ENCODE measurements at regions not wholly inside any gene's neighbourhood (a gene's known extent, or its start where the extent isn't known, plus 50 kb on each side); places are given as distances from the start of the nearest gene placed in this dataset.

DNA sequence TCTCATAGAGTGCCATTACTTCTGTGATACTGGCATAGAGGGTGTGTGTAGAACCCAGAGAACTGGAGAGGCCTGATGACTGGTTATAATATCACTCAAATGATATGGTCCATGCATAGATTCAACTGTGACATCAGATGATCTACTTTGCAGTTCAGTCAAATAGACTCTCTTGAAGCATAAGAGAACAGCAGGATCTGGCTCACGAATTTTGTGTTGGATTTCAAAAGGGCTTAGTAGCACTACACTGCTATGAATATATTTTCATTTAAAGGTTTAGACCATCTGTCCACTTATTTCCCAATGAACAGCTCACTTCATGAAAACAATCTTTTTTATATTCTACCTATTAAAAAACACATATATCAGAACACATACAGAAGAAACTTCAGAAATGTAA is 119.7 kb downstream of the KIF2B start:
- no peaks in the 10 kb centered on the region for H3K4me1 Mint-ChIP-seq (ENCODE audit: low read depth)
- H3K36me3 Mint-ChIP-seq (ENCODE audit: low read depth): no peaks in the 10 kb centered on the region
- DNase-seq (ENCODE audit: low spot score): no peak
- H3K27me3 Mint-ChIP-seq (ENCODE audit: low read depth): no peaks in the 10 kb centered on the region
- H3K4me3 Mint-ChIP-seq (ENCODE audit: low read depth): no peak overlapping the region
- H3K9me3 Mint-ChIP-seq: peaks cover 44% of the 10 kb centered on the region
- intact Hi-C loops (cut with micrococcal nuclease): no loop called here
- H3K27ac Mint-ChIP-seq: no peak overlapping the region

DNA sequence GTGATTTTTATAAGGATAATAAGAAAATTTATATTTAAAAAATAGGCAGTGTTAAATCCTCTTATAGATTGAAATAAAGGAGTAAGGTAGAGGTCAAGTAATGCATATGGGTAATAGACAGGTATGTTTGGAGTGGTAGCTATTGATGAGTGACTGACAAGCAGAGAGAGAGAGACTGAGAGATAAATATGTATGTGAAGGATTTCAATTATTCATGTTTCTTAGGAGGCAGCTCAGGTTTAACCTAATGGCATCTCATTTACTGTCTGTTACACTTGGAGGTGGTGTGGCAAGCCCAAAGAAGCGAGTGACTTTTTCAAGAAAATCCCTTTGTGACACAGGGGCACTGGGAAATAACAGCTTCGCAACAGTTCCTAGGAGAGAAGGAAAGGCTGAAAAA is 120.2 kb downstream of the KIF2B start:
- intact Hi-C loops (cut with micrococcal nuclease): no loop called here
- H3K4me1 Mint-ChIP-seq (ENCODE audit: low read depth): no peaks in the 10 kb centered on the region
- no peak for DNase-seq (ENCODE audit: low spot score)
- no peak overlapping the region for H3K4me3 Mint-ChIP-seq (ENCODE audit: low read depth)
- no peak overlapping the region for H3K27ac Mint-ChIP-seq
- no peaks in the 10 kb centered on the region for H3K36me3 Mint-ChIP-seq (ENCODE audit: low read depth)
- H3K9me3 Mint-ChIP-seq: peaks cover 40% of the 10 kb centered on the region
- no peaks in the 10 kb centered on the region for H3K27me3 Mint-ChIP-seq (ENCODE audit: low read depth)

DNA sequence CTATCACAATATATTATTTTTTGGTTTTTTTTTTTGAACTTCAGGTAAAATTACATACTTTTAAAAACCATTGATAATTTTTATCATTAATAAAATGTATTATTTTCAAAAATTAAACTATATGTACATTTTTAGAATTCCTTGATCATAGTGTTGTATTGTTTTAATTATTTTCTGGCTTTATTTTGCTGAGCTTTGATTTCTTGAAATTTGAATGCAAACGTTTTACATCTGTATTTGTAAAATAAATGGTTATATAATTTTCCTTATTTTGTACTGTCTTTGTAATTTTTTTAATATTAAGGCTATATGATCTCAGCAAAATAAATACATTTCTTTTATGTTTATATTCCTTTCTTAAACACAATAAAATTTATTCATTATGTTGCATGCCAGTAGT is 125.6 kb downstream of the KIF2B start:
- Mint-ChIP-seq H3K27ac (no peak overlapping the region), H3K36me3 (ENCODE audit: low read depth) (no peaks in the 10 kb centered on the region), H3K4me1 (ENCODE audit: low read depth) (no peaks in the 10 kb centered on the region), H3K4me3 (ENCODE audit: low read depth) (no peak overlapping the region), H3K9me3 (peaks cover 50% of the 10 kb centered on the region), H3K27me3 (ENCODE audit: low read depth) (no peaks in the 10 kb centered on the region)
- intact Hi-C loops (cut with micrococcal nuclease): no loop called here
- DNase-seq (ENCODE audit: low spot score): no peak

DNA sequence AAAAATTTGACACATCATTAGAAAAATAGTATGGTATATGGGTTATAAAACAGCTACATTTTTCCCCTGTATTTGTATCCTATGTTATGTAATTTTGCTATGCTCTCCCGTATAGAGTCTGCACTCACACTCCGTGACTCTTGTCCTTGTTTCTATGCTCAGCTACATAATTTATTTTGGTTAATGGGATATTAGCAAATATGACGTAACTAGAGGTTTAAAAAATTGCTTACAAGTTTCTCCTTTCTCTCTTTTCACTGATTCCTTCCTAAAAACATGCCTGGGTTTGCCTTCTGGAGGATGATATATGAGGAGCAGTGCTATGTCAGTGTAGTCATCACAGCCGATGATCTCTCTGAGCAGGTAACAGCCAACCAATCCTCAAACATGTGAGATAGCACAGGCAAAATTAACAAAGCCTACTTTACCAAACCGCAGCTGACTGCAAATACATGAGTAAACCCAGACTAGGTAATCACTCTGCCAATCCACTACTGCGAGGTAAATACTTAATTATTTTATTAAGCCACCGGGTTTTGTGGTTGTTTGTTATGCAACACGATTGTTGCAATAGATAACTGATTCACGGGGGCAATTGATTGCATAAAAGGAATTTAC is 126.9 kb downstream of the KIF2B start:
- intact Hi-C loops (cut with micrococcal nuclease): no loop called here
- Mint-ChIP-seq H3K9me3 (peaks cover 63% of the 10 kb centered on the region), H3K4me3 (ENCODE audit: low read depth) (no peak overlapping the region), H3K27ac (no peak overlapping the region), H3K27me3 (ENCODE audit: low read depth) (no peaks in the 10 kb centered on the region), H3K36me3 (ENCODE audit: low read depth) (no peaks in the 10 kb centered on the region), H3K4me1 (ENCODE audit: low read depth) (no peaks in the 10 kb centered on the region)
- DNase-seq (ENCODE audit: low spot score): no peak

DNA sequence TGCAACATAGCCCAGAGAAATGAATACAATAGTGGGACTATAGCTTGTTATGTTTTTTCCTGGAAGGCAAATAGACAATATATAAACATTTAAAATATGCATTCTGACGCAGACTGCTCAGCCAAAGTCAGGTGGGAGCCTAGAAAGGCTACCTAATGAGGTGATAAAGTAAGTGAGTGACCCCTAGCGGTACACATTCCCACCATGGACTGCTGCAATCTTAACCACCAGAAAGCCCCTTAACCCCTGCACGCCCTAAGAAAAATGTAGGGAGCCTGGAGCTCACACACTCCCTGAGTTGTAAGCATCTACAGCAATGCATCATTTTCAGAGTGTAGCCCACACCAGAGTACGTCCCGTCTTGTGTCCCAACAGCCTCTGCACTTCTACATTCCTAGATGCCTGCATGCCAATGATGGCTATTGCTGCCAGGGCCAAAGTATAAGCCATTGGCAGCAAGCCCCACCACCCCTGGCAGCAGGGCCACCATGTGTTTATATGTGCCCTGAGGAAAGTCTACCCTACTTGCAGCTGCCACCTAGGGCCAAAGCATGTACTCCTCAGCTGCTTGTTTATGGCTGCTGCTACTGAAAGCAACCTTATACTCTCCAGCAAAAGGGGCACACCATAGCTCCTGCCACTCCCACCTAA is 127.6 kb downstream of the KIF2B start:
- no peaks in the 10 kb centered on the region for H3K4me1 Mint-ChIP-seq (ENCODE audit: low read depth)
- intact Hi-C loops (cut with micrococcal nuclease): no loop called here
- H3K27ac Mint-ChIP-seq: no peak overlapping the region
- H3K27me3 Mint-ChIP-seq (ENCODE audit: low read depth): no peaks in the 10 kb centered on the region
- DNase-seq (ENCODE audit: low spot score): no peak
- H3K4me3 Mint-ChIP-seq (ENCODE audit: low read depth): no peak overlapping the region
- peaks cover 64% of the 10 kb centered on the region for H3K9me3 Mint-ChIP-seq
- no peaks in the 10 kb centered on the region for H3K36me3 Mint-ChIP-seq (ENCODE audit: low read depth)

DNA sequence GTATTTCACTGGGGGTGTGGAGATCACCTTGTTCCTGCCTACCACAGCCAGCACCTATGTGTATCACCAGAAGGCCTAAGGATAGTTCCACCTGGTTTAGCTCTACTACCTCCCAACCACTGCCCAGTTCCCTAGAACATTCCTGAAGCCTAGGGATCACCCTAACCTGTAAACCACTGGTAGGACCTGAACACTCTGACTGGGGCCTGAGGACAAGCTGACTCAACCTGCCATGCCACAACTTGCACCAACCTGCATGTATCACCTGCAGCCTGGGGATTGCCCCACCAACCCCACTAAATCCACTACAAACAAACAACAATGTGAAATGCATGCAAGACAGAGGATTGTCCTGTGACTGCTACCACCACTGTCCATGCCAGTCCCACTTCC is 128.1 kb downstream of the KIF2B start:
- no peaks in the 10 kb centered on the region for H3K27me3 Mint-ChIP-seq (ENCODE audit: low read depth)
- H3K4me1 Mint-ChIP-seq (ENCODE audit: low read depth): no peaks in the 10 kb centered on the region
- no peaks in the 10 kb centered on the region for H3K36me3 Mint-ChIP-seq (ENCODE audit: low read depth)
- H3K9me3 Mint-ChIP-seq: peaks cover 67% of the 10 kb centered on the region
- no peak for DNase-seq (ENCODE audit: low spot score)
- H3K27ac Mint-ChIP-seq: no peak overlapping the region
- no peak overlapping the region for H3K4me3 Mint-ChIP-seq (ENCODE audit: low read depth)
- intact Hi-C loops (cut with micrococcal nuclease): no loop called here

DNA sequence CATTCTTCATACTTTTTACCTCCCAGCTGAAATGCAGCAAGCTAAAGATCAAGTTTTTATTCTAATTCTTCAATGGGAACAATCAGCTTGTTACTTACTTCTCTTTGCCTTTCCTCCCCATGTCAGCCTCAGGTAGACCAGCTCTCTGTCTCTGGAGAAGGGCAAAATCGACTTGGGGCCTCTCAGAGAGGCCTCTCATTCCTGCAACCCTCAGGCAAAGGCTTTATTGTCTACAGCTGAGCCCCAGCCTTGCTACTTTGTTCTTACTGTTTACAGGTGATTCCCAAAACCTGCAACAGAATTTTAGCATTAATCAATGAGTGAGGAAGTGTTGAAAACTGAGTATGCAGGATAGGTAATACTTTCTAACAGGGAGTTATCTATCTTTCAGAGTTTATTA is 148.6 kb downstream of the KIF2B start:
- Mint-ChIP-seq H3K27me3 (ENCODE audit: low read depth) (no peaks in the 10 kb centered on the region), H3K4me1 (ENCODE audit: low read depth) (no peaks in the 10 kb centered on the region), H3K4me3 (ENCODE audit: low read depth) (no peak overlapping the region), H3K36me3 (ENCODE audit: low read depth) (no peaks in the 10 kb centered on the region), H3K27ac (no peak overlapping the region), H3K9me3 (peaks cover 25% of the 10 kb centered on the region)
- intact Hi-C loops (cut with micrococcal nuclease): no loop called here
- DNase-seq (ENCODE audit: low spot score): no peak

DNA sequence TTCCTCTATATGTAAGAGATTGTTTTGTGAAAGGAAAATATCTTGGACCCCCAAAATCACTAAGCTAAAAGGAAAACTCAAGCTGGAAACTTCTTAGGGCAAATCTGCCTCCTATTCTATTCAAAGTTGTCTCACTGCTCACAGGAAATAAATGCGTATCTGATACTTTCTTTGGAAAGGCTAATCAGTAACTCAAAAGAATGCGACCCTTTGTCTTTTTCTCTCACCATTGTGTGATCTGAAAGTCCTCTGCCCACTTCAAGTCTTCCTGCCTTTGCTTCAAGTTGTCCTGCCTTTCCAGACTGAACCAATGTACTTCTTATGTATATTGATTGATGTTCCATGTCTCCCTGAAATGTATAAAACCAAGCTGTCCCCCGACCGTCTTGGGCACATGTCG is 157.3 kb downstream of the KIF2B start:
- no peak overlapping the region for H3K4me3 Mint-ChIP-seq (ENCODE audit: low read depth)
- no peak for DNase-seq (ENCODE audit: low spot score)
- H3K9me3 Mint-ChIP-seq: peaks cover 35% of the 10 kb centered on the region
- no peaks in the 10 kb centered on the region for H3K4me1 Mint-ChIP-seq (ENCODE audit: low read depth)
- H3K27ac Mint-ChIP-seq: no peak overlapping the region
- intact Hi-C loops (cut with micrococcal nuclease): no loop called here
- no peaks in the 10 kb centered on the region for H3K36me3 Mint-ChIP-seq (ENCODE audit: low read depth)
- H3K27me3 Mint-ChIP-seq (ENCODE audit: low read depth): no peaks in the 10 kb centered on the region

DNA sequence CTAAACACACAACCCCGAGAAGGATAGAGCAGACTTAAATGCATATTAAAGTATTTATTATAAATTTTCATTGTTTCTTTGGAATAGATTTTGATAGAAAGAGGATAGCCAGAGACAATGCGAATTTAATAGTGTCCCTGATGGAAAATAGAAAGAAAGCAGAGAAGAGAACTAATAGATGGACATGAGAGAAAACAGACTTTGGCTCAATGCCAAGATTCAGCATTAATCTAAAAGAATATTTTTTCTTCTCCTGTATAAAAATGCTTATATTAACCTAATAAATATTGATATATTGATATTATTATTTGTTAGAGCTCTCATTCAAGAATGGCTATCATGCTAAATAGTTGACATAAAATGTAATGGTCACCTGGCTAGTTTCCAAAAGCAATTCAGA is 173.4 kb downstream of the KIF2B start:
- intact Hi-C loops (cut with micrococcal nuclease): no loop called here

DNA sequence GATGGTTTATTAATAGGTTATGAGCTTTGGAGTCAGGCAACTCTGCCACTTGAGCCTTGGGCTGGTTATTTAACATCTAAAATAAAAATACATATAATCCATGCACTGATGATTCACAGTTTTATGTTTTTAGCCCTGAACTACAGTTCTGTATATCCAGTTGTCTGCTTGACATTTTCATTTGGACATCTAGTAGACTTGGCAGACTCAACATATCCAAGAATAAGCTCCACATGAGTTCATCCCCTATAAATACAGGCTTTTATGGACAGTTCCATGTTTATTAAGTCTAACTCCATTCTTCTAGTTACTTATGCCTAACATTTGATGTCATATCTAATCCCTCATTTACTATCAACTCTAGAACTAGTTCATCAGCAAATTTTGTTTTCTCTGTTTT is 174.2 kb downstream of the KIF2B start:
- Mint-ChIP-seq H3K27me3 (ENCODE audit: low read depth) (no peaks in the 10 kb centered on the region), H3K36me3 (ENCODE audit: low read depth) (no peaks in the 10 kb centered on the region), H3K27ac (no peak overlapping the region), H3K9me3 (peaks cover 41% of the 10 kb centered on the region), H3K4me3 (ENCODE audit: low read depth) (no peak overlapping the region), H3K4me1 (ENCODE audit: low read depth) (no peaks in the 10 kb centered on the region)
- intact Hi-C loops (cut with micrococcal nuclease): no loop called here
- no peak for DNase-seq (ENCODE audit: low spot score)

More for the DNA sequence above, 173.4 kb downstream of the KIF2B start:
- no peak for DNase-seq (ENCODE audit: low spot score)
- peaks cover 40% of the 10 kb centered on the region for H3K9me3 Mint-ChIP-seq
- no peak overlapping the region for H3K27ac Mint-ChIP-seq
- H3K27me3 Mint-ChIP-seq (ENCODE audit: low read depth): no peaks in the 10 kb centered on the region
- H3K4me1 Mint-ChIP-seq (ENCODE audit: low read depth): no peaks in the 10 kb centered on the region
- H3K36me3 Mint-ChIP-seq (ENCODE audit: low read depth): no peaks in the 10 kb centered on the region
- H3K4me3 Mint-ChIP-seq (ENCODE audit: low read depth): no peak overlapping the region

DNA sequence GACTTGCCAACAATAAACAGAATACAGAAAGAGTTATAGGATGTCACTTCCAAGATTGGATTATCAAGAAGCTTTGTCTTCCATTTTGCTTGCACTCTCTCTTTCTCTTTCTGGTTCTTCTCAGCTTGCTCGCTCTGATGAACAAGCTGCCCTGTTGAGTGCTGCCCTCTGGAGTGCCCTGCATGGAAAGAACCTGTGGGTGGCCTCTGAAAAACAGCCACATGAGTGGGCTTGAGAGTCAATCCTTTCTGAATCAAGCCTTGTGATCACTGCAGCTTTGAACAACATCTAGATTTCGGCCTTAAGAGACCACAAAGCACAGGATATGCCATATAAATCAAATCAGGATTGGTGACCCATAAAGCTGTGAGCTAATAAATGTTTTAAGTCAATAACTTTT is 185.1 kb downstream of the KIF2B start:
- Mint-ChIP-seq H3K27me3 (ENCODE audit: low read depth) (no peaks in the 10 kb centered on the region), H3K27ac (no peak overlapping the region), H3K36me3 (ENCODE audit: low read depth) (no peaks in the 10 kb centered on the region), H3K4me3 (ENCODE audit: low read depth) (no peak overlapping the region), H3K4me1 (ENCODE audit: low read depth) (no peaks in the 10 kb centered on the region), H3K9me3 (peaks cover 39% of the 10 kb centered on the region)
- intact Hi-C loops (cut with micrococcal nuclease): no loop called here
- no peak for DNase-seq (ENCODE audit: low spot score)

DNA sequence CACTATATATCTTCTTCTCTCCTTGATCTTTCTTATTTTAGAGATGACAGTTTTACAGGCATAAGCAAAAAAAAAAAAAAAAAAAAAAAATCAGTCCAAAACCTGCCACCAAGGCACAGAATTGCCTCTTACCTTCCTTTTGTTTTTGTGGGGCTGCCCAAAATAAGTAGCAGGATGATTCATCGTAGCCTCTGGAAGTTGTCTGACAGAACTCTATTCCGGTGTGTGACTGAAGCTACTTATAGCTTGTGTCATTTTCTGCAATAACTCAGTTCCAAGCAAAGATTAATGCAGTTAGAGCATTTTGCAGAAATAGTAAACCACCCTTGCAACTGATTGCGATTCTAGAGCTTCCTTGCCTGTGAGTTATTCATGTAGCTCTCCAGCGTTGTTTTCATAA is 186.8 kb downstream of the KIF2B start:
- intact Hi-C loops (cut with micrococcal nuclease): no loop called here
- Mint-ChIP-seq H3K9me3 (peaks cover 43% of the 10 kb centered on the region), H3K36me3 (ENCODE audit: low read depth) (no peaks in the 10 kb centered on the region), H3K27me3 (ENCODE audit: low read depth) (no peaks in the 10 kb centered on the region), H3K27ac (no peak overlapping the region), H3K4me3 (ENCODE audit: low read depth) (no peak overlapping the region), H3K4me1 (ENCODE audit: low read depth) (no peaks in the 10 kb centered on the region)
- DNase-seq (ENCODE audit: low spot score): no peak

DNA sequence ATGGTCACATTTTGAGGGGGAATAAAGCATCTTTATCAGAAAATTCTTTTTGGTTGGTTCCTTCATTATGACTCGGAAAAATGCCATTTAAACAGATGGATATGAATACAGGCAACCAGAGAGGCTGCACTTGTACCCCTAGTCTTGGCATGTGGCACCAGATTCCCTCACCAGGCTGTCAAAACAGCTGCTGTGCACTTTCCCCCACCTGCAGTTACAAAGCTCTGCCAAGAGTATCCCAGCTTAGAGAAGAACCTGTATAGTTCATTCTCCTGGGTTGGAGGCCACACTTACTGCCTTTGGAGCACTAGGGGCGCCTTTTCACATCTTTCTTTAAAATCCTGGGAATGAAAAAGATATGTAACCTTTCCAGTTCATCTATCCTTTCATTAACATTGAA is 190.3 kb downstream of the KIF2B start:
- H3K27me3 Mint-ChIP-seq (ENCODE audit: low read depth): no peaks in the 10 kb centered on the region
- DNase-seq (ENCODE audit: low spot score): no peak
- H3K9me3 Mint-ChIP-seq: peaks cover 49% of the 10 kb centered on the region
- intact Hi-C loops (cut with micrococcal nuclease): no loop called here
- H3K4me1 Mint-ChIP-seq (ENCODE audit: low read depth): no peaks in the 10 kb centered on the region
- no peak overlapping the region for H3K4me3 Mint-ChIP-seq (ENCODE audit: low read depth)
- no peak overlapping the region for H3K27ac Mint-ChIP-seq
- no peaks in the 10 kb centered on the region for H3K36me3 Mint-ChIP-seq (ENCODE audit: low read depth)

DNA sequence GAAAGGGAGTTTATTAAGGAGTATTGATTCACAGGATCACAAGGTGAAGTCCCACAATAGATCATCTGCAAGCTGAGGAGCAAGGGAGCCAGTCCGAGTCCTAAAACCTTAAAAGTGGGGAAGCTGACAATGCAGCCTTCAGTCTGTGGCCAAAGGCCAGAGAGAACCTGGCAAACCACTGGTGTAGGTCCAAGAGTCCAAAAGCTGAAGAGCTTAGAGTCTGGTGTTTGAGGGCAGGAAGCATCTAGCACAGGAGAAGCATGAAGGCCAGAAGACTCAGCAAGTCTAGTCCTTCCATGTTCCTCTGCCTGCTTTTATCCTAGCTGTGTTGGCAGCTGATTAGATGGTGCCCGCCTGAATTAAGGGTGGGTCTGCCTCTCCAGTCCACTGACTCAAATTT is 193.0 kb downstream of the KIF2B start:
- no peak overlapping the region for H3K4me3 Mint-ChIP-seq (ENCODE audit: low read depth)
- DNase-seq (ENCODE audit: low spot score): no peak
- no peaks in the 10 kb centered on the region for H3K4me1 Mint-ChIP-seq (ENCODE audit: low read depth)
- no peaks in the 10 kb centered on the region for H3K36me3 Mint-ChIP-seq (ENCODE audit: low read depth)
- intact Hi-C loops (cut with micrococcal nuclease): no loop called here
- H3K27ac Mint-ChIP-seq: no peak overlapping the region
- peaks cover 43% of the 10 kb centered on the region for H3K9me3 Mint-ChIP-seq
- H3K27me3 Mint-ChIP-seq (ENCODE audit: low read depth): no peaks in the 10 kb centered on the region
